ENCODE measurements at regions not wholly inside any gene's neighbourhood (a gene's known extent, or its start where the extent isn't known, plus 50 kb on each side); places are given as distances from the start of the nearest gene placed in this dataset.
A peak's percentile ranks its signal among the peaks of the same experiment; 100 is the strongest.

GRCh38 chr1:55636696-55637095 lies 421.5 kb upstream of the USP24 start:
- CTCF ChIA-PET: interaction anchor here (0.6 kb wide), 1 partner anchor 23 kb away, joined by 3 read pairs; no protein-coding TSS in a partner anchor
- Histone ChIP-seq H3K4me2 (ENCODE audit: low read length) (no peak overlapping the region), H3F3A (ENCODE audit: low read length, unreplicated experiment) (peaks cover 3% of the 10 kb centered on the region), H3K4me1 (ENCODE audit: insufficient read depth, low read length) (peaks cover 13% of the 10 kb centered on the region), H2AFZ (ENCODE audit: low read length) (no peak overlapping the region), H3K9me3 (ENCODE audit: low read length) (0 out of 2 replicates have a peak, but pooled peaks cover 5% of the 10 kb centered on the region), H3K79me2 (ENCODE audit: low read length) (no peaks in the 10 kb centered on the region), H3K9ac (ENCODE audit: low read length) (no peak overlapping the region), H4K20me1 (ENCODE audit: low read length) (no peaks in the 10 kb centered on the region), H3K4me3 (ENCODE audit: low read length) (no peak overlapping the region), H3K36me3 (ENCODE audit: low read depth, low read length) (no peaks in the 10 kb centered on the region), H3K27ac (ENCODE audit: low read length) (no peak overlapping the region), H3K27me3 (ENCODE audit: low read length) (no peaks in the 10 kb centered on the region), H3K9me2 (replicated peaks; ENCODE audit: low read length) (no peaks in the 10 kb centered on the region)
- TF ChIP-seq EZH2phosphoT487 (IDR thresholded peaks at IDR 0.05; ENCODE audit: borderline replicate concordance, low read length) (no peak), EZH2 (IDR thresholded peaks at IDR 0.05; ENCODE audit: low read length, unreplicated experiment) (no peak), CTCF (conservative IDR thresholded peaks at IDR 0.05; ENCODE audit: low read depth, low read length) (no peak)
- POLR2A ChIA-PET (ENCODE audit: unreplicated experiment): no interaction called here
- intact Hi-C loops (cut with micrococcal nuclease): no loop called here
- BruUV-seq (replicated peaks): no TSS peak
- ATAC-seq (no peak), DNase-seq (peak; percentile 22)

- ChIA-PET CTCF (no interaction called here), POLR2A (ENCODE audit: unreplicated experiment) (no interaction called here)
- BruUV-seq (replicated peaks): no TSS peak
- ATAC-seq: no peak
- Histone ChIP-seq H3K9me3 (ENCODE audit: low read length) (0 out of 2 replicates have a peak, but pooled peaks cover 6% of the 10 kb centered on the region), H3K36me3 (ENCODE audit: low read depth, low read length) (no peaks in the 10 kb centered on the region), H3K27ac (ENCODE audit: low read length) (no peak overlapping the region), H3K4me3 (ENCODE audit: low read length) (no peak overlapping the region), H3K4me2 (ENCODE audit: low read length) (no peak overlapping the region), H3F3A (ENCODE audit: low read length, unreplicated experiment) (peaks cover 3% of the 10 kb centered on the region), H3K9me2 (replicated peaks; ENCODE audit: low read length) (no peaks in the 10 kb centered on the region), H3K79me2 (ENCODE audit: low read length) (no peaks in the 10 kb centered on the region), H4K20me1 (ENCODE audit: low read length) (no peaks in the 10 kb centered on the region), H3K27me3 (ENCODE audit: low read length) (no peaks in the 10 kb centered on the region), H2AFZ (ENCODE audit: low read length) (no peak overlapping the region), H3K4me1 (ENCODE audit: insufficient read depth, low read length) (peaks cover 13% of the 10 kb centered on the region), H3K9ac (ENCODE audit: low read length) (no peak overlapping the region)
- DNase-seq: no peak
- intact Hi-C loops (cut with micrococcal nuclease): no loop called here
- TF ChIP-seq EZH2 (IDR thresholded peaks at IDR 0.05; ENCODE audit: low read length, unreplicated experiment): no peak
- no peak for TF ChIP-seq CTCF (conservative IDR thresholded peaks at IDR 0.05; ENCODE audit: low read depth, low read length)
- TF ChIP-seq EZH2phosphoT487 (IDR thresholded peaks at IDR 0.05; ENCODE audit: borderline replicate concordance, low read length): no peak
Observed at GRCh38 chr1:55635856-55636255, 420.7 kb upstream of the USP24 start.

- Histone ChIP-seq H3K4me1 (ENCODE audit: insufficient read depth, low read length) (peaks cover 13% of the 10 kb centered on the region), H3K4me2 (ENCODE audit: low read length) (no peak overlapping the region), H3K9ac (ENCODE audit: low read length) (no peak overlapping the region), H3K9me2 (replicated peaks; ENCODE audit: low read length) (no peaks in the 10 kb centered on the region), H3K27me3 (ENCODE audit: low read length) (no peaks in the 10 kb centered on the region), H2AFZ (ENCODE audit: low read length) (no peak overlapping the region), H3F3A (ENCODE audit: low read length, unreplicated experiment) (peaks cover 3% of the 10 kb centered on the region), H3K36me3 (ENCODE audit: low read depth, low read length) (no peaks in the 10 kb centered on the region), H3K4me3 (ENCODE audit: low read length) (no peak overlapping the region), H3K9me3 (ENCODE audit: low read length) (peaks cover 11% of the 10 kb centered on the region), H3K79me2 (ENCODE audit: low read length) (no peaks in the 10 kb centered on the region), H3K27ac (ENCODE audit: low read length) (no peak overlapping the region), H4K20me1 (ENCODE audit: low read length) (no peaks in the 10 kb centered on the region)
- DNase-seq: no peak
- TF ChIP-seq EZH2 (IDR thresholded peaks at IDR 0.05; ENCODE audit: low read length, unreplicated experiment) (no peak), EZH2phosphoT487 (IDR thresholded peaks at IDR 0.05; ENCODE audit: borderline replicate concordance, low read length) (no peak), CTCF (conservative IDR thresholded peaks at IDR 0.05; ENCODE audit: low read depth, low read length) (no peak)
- intact Hi-C loops (cut with micrococcal nuclease): no loop called here
- ChIA-PET CTCF (no interaction called here), POLR2A (ENCODE audit: unreplicated experiment) (no interaction called here)
- ATAC-seq: no peak
- BruUV-seq (replicated peaks): no TSS peak
Observed at GRCh38 chr1:55634516-55634915, 419.4 kb upstream of the USP24 start.
